IMR-90 (cell line): ENCODE measurements at regions not wholly inside any gene's neighbourhood (a gene's known extent, or its start where the extent isn't known, plus 50 kb on each side); places are given as distances from the start of the nearest gene placed in this dataset.
"Not testable (repeated sequence)": the region's sequence is repeated elsewhere in the genome, so short reads cannot be mapped to it uniquely, and the experiment has no call there.

Experiments used
- ATAC-seq: fragments of 200-7000 bp; cut with Tn5 transposase; 2 replicates; pipeline ENCODE4 v1.9.1; 2020; ENCODE audit warnings: low read depth, mild to moderate bottlenecking, moderate library complexity
- BruUV-seq: library from RNA; stranded (reverse); fragments of 400-500 nt; replicated peaks from 2 replicates; lab custom pipeline; 2021; lab: Mats Ljungman, UMichigan
- CTCF ChIA-PET: fragments of 300-600 bp; formaldehyde crosslinking; extraction: SDS; loops from one replicate; lab custom pipeline; 2021; ENCODE audit warnings: antibody characterized with exemption; lab: Yijun Ruan, JAX
- POLR2A ChIA-PET: fragments of 300-600 bp; sonication (Branson Sonifier 250); formaldehyde crosslinking; loops from one replicate; lab custom pipeline; 2022; ENCODE audit warnings: antibody characterized with exemption; ENCODE audit not compliant: unreplicated experiment; lab: Charles Lee
- DNase-seq: peaks from one replicate; pipeline ENCODE4 v3.0.0; 2013
- H2AFZ ChIP-seq: replicated peaks from 2 replicates; pipeline ENCODE3; 2013; ENCODE audit warnings: low read length, mild to moderate bottlenecking; ENCODE audit not compliant: poor library complexity
- H2AK5ac ChIP-seq: 2 replicates; pipeline ENCODE4 v1.6.1; 2013; ENCODE audit warnings: low read depth, low read length, inconsistent platforms
- H2AK9ac ChIP-seq: replicated peaks from 2 replicates; pipeline ENCODE3; 2013; ENCODE audit warnings: mild to moderate bottlenecking, low read depth, low read length, moderate library complexity; ENCODE audit not compliant: poor library complexity
- H2BK120ac ChIP-seq: 2 replicates; pipeline ENCODE4 v1.6.1; 2013; ENCODE audit warnings: low read depth, low read length, inconsistent platforms
- H2BK15ac ChIP-seq: 3 replicates; pipeline ENCODE4 v1.6.1; 2013; ENCODE audit warnings: low read depth, low read length, inconsistent platforms
- H2BK20ac ChIP-seq: 2 replicates; pipeline ENCODE4 v1.6.1; 2013; ENCODE audit warnings: low read depth, mild to moderate bottlenecking, inconsistent platforms, low read length, moderate library complexity
- H2BK5ac ChIP-seq: 2 replicates; pipeline ENCODE4 v1.6.1; 2013; ENCODE audit warnings: mild to moderate bottlenecking, low read depth, low read length, inconsistent platforms; ENCODE audit not compliant: poor library complexity, severe bottlenecking
- H3K14ac ChIP-seq: replicated peaks from 2 replicates; pipeline ENCODE4 v1.6.1; 2013; ENCODE audit warnings: low read depth, low read length, inconsistent platforms
- H3K18ac ChIP-seq: 2 replicates; pipeline ENCODE4 v1.6.1; 2013; ENCODE audit warnings: low read depth, low read length, control low read depth
- H3K23ac ChIP-seq: 2 replicates; pipeline ENCODE4 v1.6.1; 2013; ENCODE audit warnings: low read depth, low read length, inconsistent platforms
- H3K27ac ChIP-seq: 2 replicates; pipeline ENCODE4 v1.5.1; 2013; ENCODE audit warnings: mild to moderate bottlenecking, control low read depth, low read length; ENCODE audit not compliant: insufficient read depth
- H3K27me3 ChIP-seq: 2 replicates; pipeline ENCODE4 v1.6.1; 2013; ENCODE audit warnings: low read length; ENCODE audit not compliant: control insufficient read depth, insufficient read depth
- H3K36me3 ChIP-seq: 2 replicates; pipeline ENCODE4 v1.6.1; 2013; ENCODE audit warnings: low read length, mixed read lengths; ENCODE audit not compliant: control insufficient read depth, insufficient read depth
- H3K4ac ChIP-seq: 2 replicates; pipeline ENCODE4 v1.6.1; 2013; ENCODE audit warnings: low read depth, low read length, inconsistent platforms
- H3K4me1 ChIP-seq: 2 replicates; pipeline ENCODE4 v1.6.1; 2013; ENCODE audit warnings: low read length, mixed read lengths; ENCODE audit not compliant: control insufficient read depth, insufficient read depth
- H3K4me2 ChIP-seq: 2 replicates; pipeline ENCODE4 v1.6.1; 2013; ENCODE audit warnings: low read depth, mild to moderate bottlenecking, control low read depth, low read length, moderate library complexity
- H3K4me3 ChIP-seq: 2 replicates; pipeline ENCODE4 v1.5.1; 2013; ENCODE audit warnings: low read depth, mild to moderate bottlenecking, control low read depth, low read length, moderate library complexity; ENCODE audit not compliant: insufficient read depth
- H3K56ac ChIP-seq: 2 replicates; pipeline ENCODE4 v1.6.1; 2013; ENCODE audit warnings: low read length, inconsistent platforms; ENCODE audit not compliant: insufficient read depth; ENCODE audit errors: extremely low read depth
- H3K79me1 ChIP-seq, 2 experiments: 2 replicates each; pipeline ENCODE4 v1.6.1; 2013; ENCODE audit warnings: low read length in 2 of 2, inconsistent platforms in 1 of 2, low read depth in 1 of 2
- H3K9ac ChIP-seq: 2 replicates; pipeline ENCODE4 v1.6.1; 2013; ENCODE audit warnings: low read depth, low read length, control low read depth
- H3K9me1 ChIP-seq: 2 replicates; pipeline ENCODE4 v1.6.1; 2013; ENCODE audit warnings: low read length, inconsistent platforms; ENCODE audit not compliant: insufficient read depth
- H3K9me3 ChIP-seq: 2 replicates; pipeline ENCODE4 v1.6.1; 2013; ENCODE audit warnings: low read length; ENCODE audit not compliant: control insufficient read depth, insufficient read depth
- H4K20me1 ChIP-seq: 2 replicates; pipeline ENCODE4 v1.6.1; 2013; ENCODE audit warnings: low read length, inconsistent platforms; ENCODE audit not compliant: insufficient read depth
- H4K5ac ChIP-seq: 2 replicates; pipeline ENCODE4 v1.6.1; 2013; ENCODE audit warnings: mild to moderate bottlenecking, low read depth, low read length, control low read depth
- H4K8ac ChIP-seq, 2 experiments: 2 replicates each; pipeline ENCODE4 v1.6.1; 2013; ENCODE audit warnings: low read depth in 2 of 2, low read length in 2 of 2, control low read depth in 1 of 2, inconsistent platforms in 1 of 2
- H4K91ac ChIP-seq: 2 replicates; pipeline ENCODE4 v1.6.1; 2013; ENCODE audit warnings: low read depth, low read length, inconsistent platforms; ENCODE audit not compliant: insufficient read depth
- WGBS, 2 experiments: methylation state at CpG; one replicate each; pipeline versions ENCODE4 v1.1.5 to v1.1.7; 2013; ENCODE audit warnings: missing lambda C conversion rate in 2 of 2; ENCODE audit not compliant: insufficient read length in 1 of 2; ENCODE audit errors: extremely low coverage in 2 of 2; 5-methylcytosine and 5-hydroxymethylcytosine counted together
- dilution Hi-C: fragments of 300-500 bp; cut with HindIII; formaldehyde crosslinking; loops from one replicate; pipeline ENCODE4 v1.14.3; 2018; ENCODE audit warnings: low sequenced_read_pairs; ENCODE audit not compliant: unreplicated experiment
- in situ Hi-C: fragments of 300-500 bp; cut with MboI; formaldehyde crosslinking; loops from 3 replicates; pipeline ENCODE4 v1.14.3; 2019; ENCODE audit warnings: low sequenced_read_pairs, inconsistent platforms, mixed read lengths
- intact Hi-C: fragments of 100-400 bp; cut with micrococcal nuclease; formaldehyde crosslinking; loops from 2 replicates; pipeline ENCODE4 v1.10.0; 2022

DNA sequence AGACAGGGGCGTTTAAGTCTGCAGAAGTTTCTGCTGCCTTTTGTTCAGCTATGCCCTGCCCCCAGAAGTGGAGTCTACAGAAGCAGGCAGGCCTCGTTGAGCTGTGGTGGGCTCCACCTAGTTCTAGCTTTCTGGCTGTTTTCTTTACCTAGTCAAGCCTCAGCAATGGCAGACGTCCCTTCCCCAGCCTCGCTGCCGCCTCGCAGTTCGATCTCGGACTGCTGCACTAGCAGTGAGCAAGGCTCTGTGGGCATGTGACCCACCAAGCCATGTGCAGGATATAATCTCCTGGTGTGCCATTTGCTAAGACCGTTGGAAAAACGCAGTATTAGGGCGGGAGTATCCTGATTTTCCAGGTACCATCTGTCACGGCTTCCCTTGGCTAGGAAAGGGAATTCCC, 742.7 kb upstream of the NRXN1 start:
- H3K27me3 ChIP-seq, in situ Hi-C loops, H2AK5ac ChIP-seq, dilution Hi-C loops, H4K20me1 ChIP-seq, H2AK9ac ChIP-seq, DNase-seq, H3K4me1 ChIP-seq, H4K5ac ChIP-seq, H3K18ac ChIP-seq, H3K27ac ChIP-seq, H3K79me1 ChIP-seq, H2BK15ac ChIP-seq, H2AFZ ChIP-seq, BruUV-seq, H3K4me2 ChIP-seq, CTCF ChIA-PET, H3K9ac ChIP-seq, H4K8ac ChIP-seq, H3K36me3 ChIP-seq, H3K56ac ChIP-seq, H3K9me3 ChIP-seq, H4K91ac ChIP-seq, H2BK20ac ChIP-seq, H2BK5ac ChIP-seq, H3K4me3 ChIP-seq, H3K9me1 ChIP-seq, ATAC-seq, H3K4ac ChIP-seq, H2BK120ac ChIP-seq, H3K14ac ChIP-seq, H3K23ac ChIP-seq, intact Hi-C loops, POLR2A ChIA-PET: not testable (repeated sequence)
- WGBS, 2 experiments = 68% methylated on average over 4 of the region's 12 CpGs; no CpG with 5 or more reads in 1 of the 2 experiments
